Lower lobe of right lung (tissue), 2 donors: ENCODE measurements at regions not wholly inside any gene's neighbourhood (a gene's known extent, or its start where the extent isn't known, plus 50 kb on each side); places are given as distances from the start of the nearest gene placed in this dataset.

Experiments
- ATAC-seq, 2 donors: fragments of 200-7000 bp; cut with Tn5 transposase; one replicate each; pipeline ENCODE4 v1.9.1; 2020 to 2022; ENCODE audit warnings: mild to moderate bottlenecking in 2 of 2, moderate library complexity in 2 of 2
- DNase-seq: peaks from one replicate; pipeline ENCODE4 v3.0.0-alpha.2; 2020
- H3K27ac ChIP-seq: fragments of 200-600 bp; one replicate; pipeline ENCODE4 v1.8.0; 2022
- H3K27me3 ChIP-seq: fragments of 200-600 bp; one replicate; pipeline ENCODE4 v1.8.0; 2022; ENCODE audit warnings: low read depth
- H3K36me3 ChIP-seq: fragments of 200-600 bp; one replicate; pipeline ENCODE4 v1.8.0; 2022; ENCODE audit warnings: mild to moderate bottlenecking
- H3K4me1 ChIP-seq: fragments of 200-600 bp; one replicate; pipeline ENCODE4 v1.8.0; 2022
- H3K4me3 ChIP-seq: fragments of 200-600 bp; one replicate; pipeline ENCODE4 v1.8.0; 2022; ENCODE audit warnings: mild to moderate bottlenecking
- H3K9me3 ChIP-seq: fragments of 200-600 bp; one replicate; pipeline ENCODE4 v1.8.0; 2022
- CTCF ChIP-seq: fragments of 200-600 bp; IDR thresholded peaks from one replicate; pipeline ENCODE4 v1.8.0; 2022; ENCODE audit warnings: antibody characterized with exemption, mild to moderate bottlenecking
- intact Hi-C: fragments of 100-400 bp; cut with DNase I; formaldehyde crosslinking; loops from one replicate; pipeline ENCODE4 v1.11.0; 2022
- donor health status: DM: no; HTN: yes; CAD: no; lungs with severe emphysema.

GRCh38 chr10:111516144-111516543 lies 439.3 kb downstream of the ADRA2A start:
- TF ChIP-seq CTCF, result no peak
- Histone ChIP-seq H3K27ac (no peak overlapping the region), H3K36me3 (no peaks in the 10 kb centered on the region), H3K4me1 (no peaks in the 10 kb centered on the region), H3K9me3 (no peaks in the 10 kb centered on the region), H3K4me3 (no peak overlapping the region), H3K27me3 (no peaks in the 10 kb centered on the region)
- ATAC-seq (no peak), DNase-seq (no peak)
- intact Hi-C loops, result no loop called here

- no peaks in the 10 kb centered on the region for H3K4me1 ChIP-seq
- no peak for TF ChIP-seq CTCF
- H3K36me3 ChIP-seq, result no peaks in the 10 kb centered on the region
- H3K27ac ChIP-seq, result no peak overlapping the region
- intact Hi-C loops, result no loop called here
- ATAC-seq, result no peak
- no peaks in the 10 kb centered on the region for H3K27me3 ChIP-seq
- DNase-seq, result no peak
- no peaks in the 10 kb centered on the region for H3K9me3 ChIP-seq
- no peak overlapping the region for H3K4me3 ChIP-seq
These were observed 445.3 kb downstream of the ADRA2A start for GRCh38 chr10:111522141-111522540.

- no peaks in the 10 kb centered on the region for H3K36me3 ChIP-seq
- H3K4me3 ChIP-seq, result no peak overlapping the region
- TF ChIP-seq CTCF, result no peak
- intact Hi-C loops, result no loop called here
- ATAC-seq (no peak), DNase-seq (no peak)
- no peak overlapping the region for H3K27ac ChIP-seq
- no peaks in the 10 kb centered on the region for H3K4me1 ChIP-seq
- H3K27me3 ChIP-seq, result no peaks in the 10 kb centered on the region
- H3K9me3 ChIP-seq, result no peaks in the 10 kb centered on the region
These were observed 445.7 kb downstream of the ADRA2A start for GRCh38 chr10:111522551-111522950.

GRCh38 chr10:111523016-111523415 lies 446.2 kb downstream of the ADRA2A start:
- no peak overlapping the region for H3K4me3 ChIP-seq
- no peak overlapping the region for H3K27ac ChIP-seq
- DNase-seq (no peak), ATAC-seq (no peak)
- no peaks in the 10 kb centered on the region for H3K36me3 ChIP-seq
- intact Hi-C loops, result no loop called here
- TF ChIP-seq CTCF, result no peak
- no peaks in the 10 kb centered on the region for H3K4me1 ChIP-seq
- no peaks in the 10 kb centered on the region for H3K27me3 ChIP-seq
- no peaks in the 10 kb centered on the region for H3K9me3 ChIP-seq

GRCh38 chr10:111524134-111524533 lies 447.3 kb downstream of the ADRA2A start:
- DNase-seq (no peak), ATAC-seq (no peak)
- TF ChIP-seq CTCF, result no peak
- no peaks in the 10 kb centered on the region for H3K27me3 ChIP-seq
- no peaks in the 10 kb centered on the region for H3K9me3 ChIP-seq
- intact Hi-C loops, result no loop called here
- H3K4me1 ChIP-seq, result no peaks in the 10 kb centered on the region
- H3K4me3 ChIP-seq, result no peak overlapping the region
- no peak overlapping the region for H3K27ac ChIP-seq
- no peaks in the 10 kb centered on the region for H3K36me3 ChIP-seq

- no peaks in the 10 kb centered on the region for H3K36me3 ChIP-seq
- H3K27ac ChIP-seq, result no peak overlapping the region
- H3K4me3 ChIP-seq, result no peak overlapping the region
- intact Hi-C loops, result no loop called here
- ATAC-seq (no peak), DNase-seq (no peak)
- H3K27me3 ChIP-seq, result no peaks in the 10 kb centered on the region
- H3K4me1 ChIP-seq, result no peaks in the 10 kb centered on the region
- H3K9me3 ChIP-seq, result no peaks in the 10 kb centered on the region
- no peak for TF ChIP-seq CTCF
These were observed 448.9 kb downstream of the ADRA2A start for GRCh38 chr10:111525696-111526095.
